ENCODE measurements at regions not wholly inside any gene's neighbourhood (a gene's known extent, or its start where the extent isn't known, plus 50 kb on each side); places are given as distances from the start of the nearest gene placed in this dataset.

- TF ChIP-seq NFIC (IDR thresholded peaks at IDR 0.05) = no peak
- no peak for TF ChIP-seq CEBPB (IDR thresholded peaks at IDR 0.05)
- TF ChIP-seq CREB1 (IDR thresholded peaks at IDR 0.05; ENCODE audit: low read depth) = no peak
- TF ChIP-seq FOXM1 (IDR thresholded peaks at IDR 0.05; ENCODE audit: borderline replicate concordance, low read depth) = no peak
- no peak for TF ChIP-seq TCF12 (IDR thresholded peaks at IDR 0.05; ENCODE audit: low read depth)
- no peak for TF ChIP-seq EP300 (IDR thresholded peaks at IDR 0.05; ENCODE audit: borderline replicate concordance)
- no peak for TF ChIP-seq MAX (IDR thresholded peaks at IDR 0.05)
- no peak for TF ChIP-seq ZBTB7A (IDR thresholded peaks at IDR 0.05; ENCODE audit: low read depth)
- no peak for TF ChIP-seq TAF1 (IDR thresholded peaks at IDR 0.05; ENCODE audit: low read depth)
- TF ChIP-seq RAD21 (IDR thresholded peaks at IDR 0.05; ENCODE audit: low read depth) = no peak
- TF ChIP-seq YY1 (IDR thresholded peaks at IDR 0.05; ENCODE audit: low read depth) = no peak
- no peak for TF ChIP-seq REST (IDR thresholded peaks at IDR 0.05; ENCODE audit: low read depth)
- TF ChIP-seq TEAD4 (IDR thresholded peaks at IDR 0.05) = no peak
- no peak for TF ChIP-seq USF1 (IDR thresholded peaks at IDR 0.05)
- TF ChIP-seq EGR1 (IDR thresholded peaks at IDR 0.05) = no peak
Measured at GRCh38 chrX:39519030-39519488, 578.7 kb downstream of the BCOR start.

DNA sequence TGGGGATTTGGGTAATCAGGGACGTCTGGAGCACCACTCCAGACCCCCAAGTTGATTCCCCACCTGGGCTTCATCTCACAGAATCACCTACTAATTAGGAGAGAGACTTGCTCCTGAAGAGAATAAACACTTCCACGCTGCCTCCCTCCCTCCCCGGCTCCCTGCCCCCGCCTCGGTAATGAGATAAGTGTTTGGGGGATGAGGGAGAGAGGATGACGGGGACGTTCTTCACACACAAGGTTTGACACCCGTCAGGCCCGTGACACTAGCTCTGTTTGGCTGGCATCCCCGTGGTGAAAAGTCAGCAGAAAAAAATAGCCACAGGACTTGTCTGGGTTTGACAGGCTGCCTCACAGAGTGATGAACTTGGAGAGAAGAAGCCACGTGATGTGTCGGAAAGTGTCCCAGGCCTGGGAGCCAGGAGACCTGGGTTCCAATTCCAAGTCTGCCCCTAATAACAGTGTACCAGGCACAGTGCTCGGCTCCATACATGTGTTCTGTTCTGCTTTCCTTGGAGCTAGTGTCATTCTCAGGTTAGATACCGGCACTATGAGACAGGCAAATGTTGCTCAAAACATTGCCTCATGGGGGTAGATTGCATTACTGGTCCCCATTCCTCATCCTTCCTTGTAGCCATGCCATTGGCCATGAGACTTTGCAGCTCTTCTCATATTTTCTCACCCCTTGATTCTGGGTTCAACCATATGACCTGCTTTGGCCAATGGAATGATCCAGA lies 578.0 kb downstream of the BCOR start:
- TF ChIP-seq EP300 (IDR thresholded peaks at IDR 0.05; ENCODE audit: borderline replicate concordance) (no peak), USF1 (IDR thresholded peaks at IDR 0.05) (no peak), YY1 (IDR thresholded peaks at IDR 0.05; ENCODE audit: low read depth) (no peak), TEAD4 (IDR thresholded peaks at IDR 0.05) (no peak), CEBPB (IDR thresholded peaks at IDR 0.05) (no peak), FOXM1 (IDR thresholded peaks at IDR 0.05; ENCODE audit: borderline replicate concordance, low read depth) (no peak), TCF12 (IDR thresholded peaks at IDR 0.05; ENCODE audit: low read depth) (no peak), EGR1 (IDR thresholded peaks at IDR 0.05) (no peak), NFIC (IDR thresholded peaks at IDR 0.05) (no peak), MAX (IDR thresholded peaks at IDR 0.05) (no peak), CREB1 (IDR thresholded peaks at IDR 0.05; ENCODE audit: low read depth) (no peak), REST (IDR thresholded peaks at IDR 0.05; ENCODE audit: low read depth) (no peak), ZBTB7A (IDR thresholded peaks at IDR 0.05; ENCODE audit: low read depth) (no peak), RAD21 (IDR thresholded peaks at IDR 0.05; ENCODE audit: low read depth) (no peak), TAF1 (IDR thresholded peaks at IDR 0.05; ENCODE audit: low read depth) (no peak)

GRCh38 chrX:39525758-39526157 lies 572.0 kb downstream of the BCOR start:
- TF ChIP-seq TEAD4 (IDR thresholded peaks at IDR 0.05) (no peak), REST (IDR thresholded peaks at IDR 0.05; ENCODE audit: low read depth) (no peak), RAD21 (IDR thresholded peaks at IDR 0.05; ENCODE audit: low read depth) (no peak), TAF1 (IDR thresholded peaks at IDR 0.05; ENCODE audit: low read depth) (no peak), MAX (IDR thresholded peaks at IDR 0.05) (no peak), YY1 (IDR thresholded peaks at IDR 0.05; ENCODE audit: low read depth) (no peak), NFIC (IDR thresholded peaks at IDR 0.05) (no peak)

- no peak for TF ChIP-seq NFIC (IDR thresholded peaks at IDR 0.05)
- TF ChIP-seq EP300 (IDR thresholded peaks at IDR 0.05; ENCODE audit: borderline replicate concordance) = no peak
- TF ChIP-seq MAX (IDR thresholded peaks at IDR 0.05) = no peak
- no peak for TF ChIP-seq TAF1 (IDR thresholded peaks at IDR 0.05; ENCODE audit: low read depth)
- no peak for TF ChIP-seq REST (IDR thresholded peaks at IDR 0.05; ENCODE audit: low read depth)
- TF ChIP-seq CEBPB (IDR thresholded peaks at IDR 0.05) = no peak
- no peak for TF ChIP-seq USF1 (IDR thresholded peaks at IDR 0.05)
- no peak for TF ChIP-seq ZBTB7A (IDR thresholded peaks at IDR 0.05; ENCODE audit: low read depth)
- no peak for TF ChIP-seq YY1 (IDR thresholded peaks at IDR 0.05; ENCODE audit: low read depth)
- no peak for TF ChIP-seq CREB1 (IDR thresholded peaks at IDR 0.05; ENCODE audit: low read depth)
- no peak for TF ChIP-seq TCF12 (IDR thresholded peaks at IDR 0.05; ENCODE audit: low read depth)
- TF ChIP-seq RAD21 (IDR thresholded peaks at IDR 0.05; ENCODE audit: low read depth) = no peak
- no peak for TF ChIP-seq FOXM1 (IDR thresholded peaks at IDR 0.05; ENCODE audit: borderline replicate concordance, low read depth)
- TF ChIP-seq TEAD4 (IDR thresholded peaks at IDR 0.05) = no peak
- no peak for TF ChIP-seq EGR1 (IDR thresholded peaks at IDR 0.05)
Measured at GRCh38 chrX:39527025-39527424, 570.7 kb downstream of the BCOR start.

All from Ishikawa (cell line).